ENCODE measurements at regions not wholly inside any gene's neighbourhood (a gene's known extent, or its start where the extent isn't known, plus 50 kb on each side); places are given as distances from the start of the nearest gene placed in this dataset.

DNA sequence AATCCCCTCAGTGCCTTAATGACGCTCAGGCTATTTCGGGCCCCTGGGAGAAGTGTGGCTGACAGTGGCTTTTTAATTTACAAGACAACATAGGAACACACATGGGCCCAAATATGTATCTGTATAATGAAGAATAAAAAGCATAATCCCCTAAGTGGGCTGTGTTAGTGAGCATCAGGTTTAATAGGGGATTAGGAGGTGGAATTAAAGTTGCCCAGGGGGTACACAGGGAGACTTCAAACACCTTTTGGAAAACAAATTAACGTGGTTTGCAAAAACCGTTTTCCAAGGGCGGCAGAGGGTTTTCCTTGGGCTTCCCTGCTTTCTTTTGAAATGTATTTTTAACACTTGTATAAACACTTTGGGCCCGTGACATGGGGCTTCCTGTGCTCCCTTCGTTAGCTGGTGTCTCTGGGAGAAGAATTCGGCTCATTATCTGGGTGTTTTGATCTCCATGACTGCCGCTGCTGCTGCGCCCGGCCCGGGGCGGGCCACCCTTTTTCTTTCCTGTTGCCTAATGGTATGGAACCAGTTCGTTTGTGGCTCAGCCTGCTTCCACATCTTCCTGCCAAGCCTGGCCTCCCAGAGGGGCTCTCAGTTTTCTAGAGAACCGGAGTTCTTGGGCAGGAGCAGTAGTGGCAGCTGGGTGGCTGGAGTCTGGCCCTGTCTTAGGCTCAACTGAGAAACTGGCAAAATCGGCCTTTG is 173.0 kb downstream of the MACROH2A1 start:
- DNase-seq (ENCODE audit: low spot score): no peak

GRCh38 chr5:135223891-135224625 is 175.0 kb downstream of the MACROH2A1 start:
- 68% methylated on average over 5 of the region's 5 CpGs for WGBS
- Histone ChIP-seq H3K9ac (ENCODE audit: low read depth in 1 of 2, low read length in 2 of 2) (no peak overlapping the region), H3K27ac (ENCODE audit: low read depth in 1 of 2, low read length in 2 of 2) (no peak overlapping the region), H3K4me1 (ENCODE audit: control insufficient read depth in 4 of 4, insufficient read depth in 4 of 4, low read length in 3 of 4) (no peaks in the 10 kb centered on the region), H3K36me3 (ENCODE audit: control insufficient read depth in 4 of 4, insufficient read depth in 3 of 4, low read depth in 1 of 4, low read length in 3 of 4) (no peaks in the 10 kb centered on the region), H3K27me3 (ENCODE audit: control insufficient read depth in 4 of 4, insufficient read depth in 4 of 4, low read length in 3 of 4) (no peaks in the 10 kb centered on the region), H3K9me3 (ENCODE audit: control insufficient read depth in 4 of 4, low read length in 3 of 4) (no peaks in the 10 kb centered on the region), H3K4me3 (ENCODE audit: low read depth in 1 of 3, low read length in 3 of 3) (no peak overlapping the region)
- TF ChIP-seq SP1 (IDR thresholded peaks at IDR 0.05): no peak
- no peak for TF ChIP-seq NR2F2 (IDR thresholded peaks at IDR 0.05)
- TF ChIP-seq YY1 (IDR thresholded peaks at IDR 0.05): no peak
- DNase-seq (ENCODE audit: low spot score): no peak

More for the DNA sequence above, 173.0 kb downstream of the MACROH2A1 start:
- H3K9me3 ChIP-seq (ENCODE audit: control insufficient read depth in 4 of 4, low read length in 3 of 4): no peaks in the 10 kb centered on the region
- no peaks in the 10 kb centered on the region for H3K4me1 ChIP-seq (ENCODE audit: control insufficient read depth in 4 of 4, insufficient read depth in 4 of 4, low read length in 3 of 4)
- H3K9ac ChIP-seq (ENCODE audit: low read depth in 1 of 2, low read length in 2 of 2): no peak overlapping the region
- H3K27me3 ChIP-seq (ENCODE audit: control insufficient read depth in 4 of 4, insufficient read depth in 4 of 4, low read length in 3 of 4): no peaks in the 10 kb centered on the region
- no peak overlapping the region for H3K27ac ChIP-seq (ENCODE audit: low read depth in 1 of 2, low read length in 2 of 2)
- H3K4me3 ChIP-seq (ENCODE audit: low read depth in 1 of 3, low read length in 3 of 3): no peak overlapping the region
- TF ChIP-seq HNF4G (IDR thresholded peaks at IDR 0.05) (no peak), HNF4A (conservative IDR thresholded peaks at IDR 0.05) (no peak), NR2F2 (IDR thresholded peaks at IDR 0.05) (no peak), REST (IDR thresholded peaks at IDR 0.05) (no peak), RAD21 (IDR thresholded peaks at IDR 0.05) (no peak), EGR1 (IDR thresholded peaks at IDR 0.05; ENCODE audit: low read depth in 2 of 2) (no peak), GABPA (IDR thresholded peaks at IDR 0.05 in 1 of 2, conservative IDR thresholded peaks at IDR 0.05 in 1 of 2) (no peak)
- TF ChIP-seq, protein P1, sequence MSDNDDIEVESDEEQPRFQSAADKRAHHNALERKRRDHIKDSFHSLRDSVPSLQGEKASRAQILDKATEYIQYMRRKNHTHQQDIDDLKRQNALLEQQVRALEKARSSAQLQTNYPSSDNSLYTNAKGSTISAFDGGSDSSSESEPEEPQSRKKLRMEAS (IDR thresholded peaks at IDR 0.05): no peak
- TF ChIP-seq, protein P2, sequence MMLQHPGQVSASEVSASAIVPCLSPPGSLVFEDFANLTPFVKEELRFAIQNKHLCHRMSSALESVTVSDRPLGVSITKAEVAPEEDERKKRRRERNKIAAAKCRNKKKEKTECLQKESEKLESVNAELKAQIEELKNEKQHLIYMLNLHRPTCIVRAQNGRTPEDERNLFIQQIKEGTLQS (IDR thresholded peaks at IDR 0.05): no peak
- H3K36me3 ChIP-seq (ENCODE audit: control insufficient read depth in 4 of 4, insufficient read depth in 3 of 4, low read depth in 1 of 4, low read length in 3 of 4): no peaks in the 10 kb centered on the region
- WGBS: 66% methylated on average over 16 of the region's 16 CpGs

DNA sequence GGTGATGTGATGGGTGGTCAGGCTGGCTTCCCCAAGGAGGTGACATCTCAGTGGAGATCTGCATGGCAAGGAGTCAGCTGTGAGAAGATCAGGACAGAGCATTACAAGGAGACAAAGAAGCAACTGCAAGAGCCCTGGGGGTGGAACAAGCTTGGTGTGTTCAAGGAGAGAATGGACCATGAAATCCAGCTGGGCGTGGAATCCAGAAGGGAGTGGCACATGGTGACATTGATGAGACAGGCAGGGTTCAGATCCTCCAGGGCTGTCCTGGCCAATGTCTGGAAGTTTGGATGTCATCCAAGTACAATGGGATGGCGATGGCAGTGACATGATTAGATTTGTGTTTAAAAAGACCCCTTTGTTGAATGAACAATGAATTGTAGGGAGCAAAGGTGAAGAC is 175.6 kb downstream of the MACROH2A1 start:
- no peak for DNase-seq (ENCODE audit: low spot score)
- WGBS: 86% methylated on average over 2 of the region's 2 CpGs
- TF ChIP-seq, protein P3, sequence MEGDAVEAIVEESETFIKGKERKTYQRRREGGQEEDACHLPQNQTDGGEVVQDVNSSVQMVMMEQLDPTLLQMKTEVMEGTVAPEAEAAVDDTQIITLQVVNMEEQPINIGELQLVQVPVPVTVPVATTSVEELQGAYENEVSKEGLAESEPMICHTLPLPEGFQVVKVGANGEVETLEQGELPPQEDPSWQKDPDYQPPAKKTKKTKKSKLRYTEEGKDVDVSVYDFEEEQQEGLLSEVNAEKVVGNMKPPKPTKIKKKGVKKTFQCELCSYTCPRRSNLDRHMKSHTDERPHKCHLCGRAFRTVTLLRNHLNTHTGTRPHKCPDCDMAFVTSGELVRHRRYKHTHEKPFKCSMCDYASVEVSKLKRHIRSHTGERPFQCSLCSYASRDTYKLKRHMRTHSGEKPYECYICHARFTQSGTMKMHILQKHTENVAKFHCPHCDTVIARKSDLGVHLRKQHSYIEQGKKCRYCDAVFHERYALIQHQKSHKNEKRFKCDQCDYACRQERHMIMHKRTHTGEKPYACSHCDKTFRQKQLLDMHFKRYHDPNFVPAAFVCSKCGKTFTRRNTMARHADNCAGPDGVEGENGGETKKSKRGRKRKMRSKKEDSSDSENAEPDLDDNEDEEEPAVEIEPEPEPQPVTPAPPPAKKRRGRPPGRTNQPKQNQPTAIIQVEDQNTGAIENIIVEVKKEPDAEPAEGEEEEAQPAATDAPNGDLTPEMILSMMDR (IDR thresholded peaks at IDR 0.05; ENCODE audit: low read depth, low read length, missing input control): no peak
- TF ChIP-seq, protein P1 (IDR thresholded peaks at IDR 0.05): no peak
- TF ChIP-seq SP1 (IDR thresholded peaks at IDR 0.05): no peak
- no peak for TF ChIP-seq YY1 (IDR thresholded peaks at IDR 0.05)
- TF ChIP-seq HNF4A (conservative IDR thresholded peaks at IDR 0.05): no peak
- TF ChIP-seq FOXA2 (IDR thresholded peaks at IDR 0.05): no peak
- TF ChIP-seq RAD21 (IDR thresholded peaks at IDR 0.05): no peak
- no peak for TF ChIP-seq REST (IDR thresholded peaks at IDR 0.05)
- no peak for TF ChIP-seq RXRA (IDR thresholded peaks at IDR 0.05)
- no peak for TF ChIP-seq EGR1 (IDR thresholded peaks at IDR 0.05; ENCODE audit: low read depth in 2 of 2)
- TF ChIP-seq, protein P2 (IDR thresholded peaks at IDR 0.05): no peak

More for the DNA sequence above, 175.6 kb downstream of the MACROH2A1 start:
- H3K4me3 ChIP-seq (ENCODE audit: low read depth in 1 of 3, low read length in 3 of 3): no peak overlapping the region
- no peak overlapping the region for H3K27ac ChIP-seq (ENCODE audit: low read depth in 1 of 2, low read length in 2 of 2)
- H3K9ac ChIP-seq (ENCODE audit: low read depth in 1 of 2, low read length in 2 of 2): no peak overlapping the region
- H3K9me3 ChIP-seq (ENCODE audit: control insufficient read depth in 4 of 4, low read length in 3 of 4): no peaks in the 10 kb centered on the region
- H3K36me3 ChIP-seq (ENCODE audit: control insufficient read depth in 4 of 4, insufficient read depth in 3 of 4, low read depth in 1 of 4, low read length in 3 of 4): no peaks in the 10 kb centered on the region
- H3K27me3 ChIP-seq (ENCODE audit: control insufficient read depth in 4 of 4, insufficient read depth in 4 of 4, low read length in 3 of 4): no peaks in the 10 kb centered on the region
- H3K4me1 ChIP-seq (ENCODE audit: control insufficient read depth in 4 of 4, insufficient read depth in 4 of 4, low read length in 3 of 4): no peaks in the 10 kb centered on the region

Data from liver (tissue), 8 donors.